ENCODE measurements at regions not wholly inside any gene's neighbourhood (a gene's known extent, or its start where the extent isn't known, plus 50 kb on each side); places are given as distances from the start of the nearest gene placed in this dataset.

DNA sequence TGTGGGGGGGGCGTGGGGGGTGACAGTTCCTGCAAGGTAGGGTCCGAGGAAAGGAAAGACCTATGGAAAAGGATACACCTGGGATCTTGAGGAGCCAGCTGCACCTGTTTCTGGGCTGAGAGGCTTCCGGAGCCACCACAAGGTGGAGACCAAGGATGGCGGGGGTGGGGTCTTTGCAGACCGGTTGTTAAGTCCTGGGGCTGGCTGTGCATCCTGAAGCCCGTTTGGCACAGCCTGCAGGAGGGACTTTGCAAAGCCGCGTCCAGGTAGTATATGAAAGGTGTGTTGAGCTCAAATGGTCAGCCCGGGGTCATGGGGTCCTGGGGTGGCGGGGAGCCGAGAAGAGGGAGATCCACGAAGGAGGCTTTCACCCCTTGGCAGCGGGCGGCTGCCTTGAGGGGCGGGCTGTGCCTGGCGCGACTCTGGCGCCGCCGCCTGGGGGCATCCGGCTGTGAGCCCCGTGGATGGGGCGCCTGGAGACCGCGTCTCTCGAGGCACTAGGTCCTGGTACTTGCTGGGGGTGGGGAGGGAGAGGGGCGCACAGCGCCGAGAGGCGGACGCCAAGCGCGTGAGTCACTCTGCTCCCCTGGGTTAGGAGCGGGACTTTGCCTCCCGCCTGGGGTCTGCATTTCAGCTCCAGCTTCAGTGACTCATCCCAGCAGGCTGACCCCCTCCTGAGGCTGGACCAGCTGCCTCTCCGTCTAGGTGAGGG is 58.2 kb upstream of the DYNLT3 start (continued):
- TF ChIP-seq TAF7 (optimal IDR thresholded peaks at IDR 0.05; ENCODE audit: borderline replicate concordance, low read depth, low read length) = no peak
- TF ChIP-seq, protein P1, sequence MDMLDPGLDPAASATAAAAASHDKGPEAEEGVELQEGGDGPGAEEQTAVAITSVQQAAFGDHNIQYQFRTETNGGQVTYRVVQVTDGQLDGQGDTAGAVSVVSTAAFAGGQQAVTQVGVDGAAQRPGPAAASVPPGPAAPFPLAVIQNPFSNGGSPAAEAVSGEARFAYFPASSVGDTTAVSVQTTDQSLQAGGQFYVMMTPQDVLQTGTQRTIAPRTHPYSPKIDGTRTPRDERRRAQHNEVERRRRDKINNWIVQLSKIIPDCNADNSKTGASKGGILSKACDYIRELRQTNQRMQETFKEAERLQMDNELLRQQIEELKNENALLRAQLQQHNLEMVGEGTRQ (IDR thresholded peaks at IDR 0.05; ENCODE audit: low read length) = no peak
- no peak for TF ChIP-seq CTBP2 (IDR thresholded peaks at IDR 0.05; ENCODE audit: borderline replicate concordance, insufficient read depth, insufficient read length, low read length)
- TF ChIP-seq JUND (IDR thresholded peaks at IDR 0.05; ENCODE audit: low read length) = peak; percentile 93
- no peak for TF ChIP-seq GTF2F1 (IDR thresholded peaks at IDR 0.05; ENCODE audit: borderline replicate concordance, low read depth, low read length)
- no peak for TF ChIP-seq TCF12 (IDR thresholded peaks at IDR 0.05; ENCODE audit: low read depth, low read length)
- TF ChIP-seq CBX8 (IDR thresholded peaks at IDR 0.05; ENCODE audit: borderline replicate concordance, low read depth, low read length) = no peak
- no peak for TF ChIP-seq BACH1 (IDR thresholded peaks at IDR 0.05; ENCODE audit: low read length)
- no peak for TF ChIP-seq EP300 (IDR thresholded peaks at IDR 0.05; ENCODE audit: borderline replicate concordance in 1 of 2, low read depth in 2 of 2, low read length in 2 of 2)
- TF ChIP-seq KDM1A (IDR thresholded peaks at IDR 0.05; ENCODE audit: borderline replicate concordance, low read length) = no peak
- TF ChIP-seq TAF1 (IDR thresholded peaks at IDR 0.05; ENCODE audit: low read depth, low read length) = no peak
- TF ChIP-seq, protein P2, sequence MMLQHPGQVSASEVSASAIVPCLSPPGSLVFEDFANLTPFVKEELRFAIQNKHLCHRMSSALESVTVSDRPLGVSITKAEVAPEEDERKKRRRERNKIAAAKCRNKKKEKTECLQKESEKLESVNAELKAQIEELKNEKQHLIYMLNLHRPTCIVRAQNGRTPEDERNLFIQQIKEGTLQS (IDR thresholded peaks at IDR 0.05; ENCODE audit: insufficient read depth, low read depth, low read length) = no peak
- TF ChIP-seq POU5F1 (IDR thresholded peaks at IDR 0.05; ENCODE audit: low read depth, low read length) = no peak
- no peak for TF ChIP-seq CHD1 (IDR thresholded peaks at IDR 0.05; ENCODE audit: low read depth, low read length)
- peak; percentile 59 for TF ChIP-seq ASH2L (IDR thresholded peaks at IDR 0.05; ENCODE audit: low read length)
- no peak for TF ChIP-seq HDAC6 (IDR thresholded peaks at IDR 0.05; ENCODE audit: low read depth, low read length)
- no peak for TF ChIP-seq RXRA (IDR thresholded peaks at IDR 0.05; ENCODE audit: insufficient read depth, low read depth, low read length)
- TF ChIP-seq SIRT6 (IDR thresholded peaks at IDR 0.05; ENCODE audit: low read length) = no peak
- TF ChIP-seq SRF (IDR thresholded peaks at IDR 0.05; ENCODE audit: low read depth, low read length) = no peak
- peak; percentile 67 for TF ChIP-seq KDM4A (IDR thresholded peaks at IDR 0.05; ENCODE audit: low read depth, low read length, severe bottlenecking)
- TF ChIP-seq POLR2AphosphoS5 (IDR thresholded peaks at IDR 0.05; ENCODE audit: low read depth, low read length) = no peak
- TF ChIP-seq SIX5 (IDR thresholded peaks at IDR 0.05; ENCODE audit: low read depth, low read length) = no peak
- no peak for TF ChIP-seq HDAC2 (IDR thresholded peaks at IDR 0.05; ENCODE audit: borderline replicate concordance in 1 of 2, low read depth in 2 of 2, low read length in 2 of 2)
